Epidermal melanocyte (primary cell): ENCODE measurements at regions not wholly inside any gene's neighbourhood (a gene's known extent, or its start where the extent isn't known, plus 50 kb on each side); places are given as distances from the start of the nearest gene placed in this dataset.
"Not testable (repeated sequence)": the region's sequence is repeated elsewhere in the genome, so short reads cannot be mapped to it uniquely, and the experiment has no call there.

ENCODE experiments used
- DNase-seq: peaks from one replicate; pipeline ENCODE4 v3.0.0; 2011; ENCODE audit warnings: low spot score; ENCODE audit not compliant: insufficient read length

- DNase-seq, result no peak
These were observed 123.1 kb upstream of the PRMT8 start for GRCh38 chr12:3367750-3368444.

- DNase-seq, result no peak
These were observed 120.0 kb upstream of the PRMT8 start for GRCh38 chr12:3371018-3371417.

GRCh38 chr12:3375326-3375725 is 115.7 kb upstream of the PRMT8 start:
- DNase-seq, result no peak

GRCh38 chr12:3376779-3377455 is 114.1 kb upstream of the PRMT8 start:
- DNase-seq, result no peak

- no peak for DNase-seq
These were observed 112.3 kb upstream of the PRMT8 start for GRCh38 chr12:3378655-3379054.

- DNase-seq, result no peak
These were observed 111.9 kb upstream of the PRMT8 start for GRCh38 chr12:3379079-3379478.

- no peak for DNase-seq
These were observed 110.6 kb upstream of the PRMT8 start for GRCh38 chr12:3380200-3381043.

- no peak for DNase-seq
These were observed 109.7 kb upstream of the PRMT8 start for GRCh38 chr12:3381059-3382047.

GRCh38 chr12:3389986-3390385 is 101.0 kb upstream of the PRMT8 start:
- no peak for DNase-seq

GRCh38 chr12:3397596-3397995 is 93.4 kb upstream of the PRMT8 start:
- not testable (repeated sequence) for DNase-seq

- DNase-seq, result no peak
These were observed 92.7 kb upstream of the PRMT8 start for GRCh38 chr12:3398196-3398789.

- no peak for DNase-seq
These were observed 85.2 kb upstream of the PRMT8 start for GRCh38 chr12:3405821-3406220.

- no peak for DNase-seq
These were observed 83.3 kb upstream of the PRMT8 start for GRCh38 chr12:3407723-3408122.

- DNase-seq, result no peak
These were observed 81.3 kb upstream of the PRMT8 start for GRCh38 chr12:3409662-3410061.

- DNase-seq, result no peak
These were observed 74.8 kb upstream of the PRMT8 start for GRCh38 chr12:3416159-3416558.

- no peak for DNase-seq
These were observed 74.3 kb upstream of the PRMT8 start for GRCh38 chr12:3416670-3417069.

GRCh38 chr12:3417113-3417512 is 73.9 kb upstream of the PRMT8 start:
- no peak for DNase-seq

GRCh38 chr12:3417937-3418462 is 73.0 kb upstream of the PRMT8 start:
- DNase-seq, result no peak

- DNase-seq, result no peak
These were observed 72.2 kb upstream of the PRMT8 start for GRCh38 chr12:3418609-3419390.

- no peak for DNase-seq
These were observed 71.4 kb upstream of the PRMT8 start for GRCh38 chr12:3419558-3419957.
